ENCODE measurements at regions not wholly inside any gene's neighbourhood (a gene's known extent, or its start where the extent isn't known, plus 50 kb on each side); places are given as distances from the start of the nearest gene placed in this dataset.

DNA sequence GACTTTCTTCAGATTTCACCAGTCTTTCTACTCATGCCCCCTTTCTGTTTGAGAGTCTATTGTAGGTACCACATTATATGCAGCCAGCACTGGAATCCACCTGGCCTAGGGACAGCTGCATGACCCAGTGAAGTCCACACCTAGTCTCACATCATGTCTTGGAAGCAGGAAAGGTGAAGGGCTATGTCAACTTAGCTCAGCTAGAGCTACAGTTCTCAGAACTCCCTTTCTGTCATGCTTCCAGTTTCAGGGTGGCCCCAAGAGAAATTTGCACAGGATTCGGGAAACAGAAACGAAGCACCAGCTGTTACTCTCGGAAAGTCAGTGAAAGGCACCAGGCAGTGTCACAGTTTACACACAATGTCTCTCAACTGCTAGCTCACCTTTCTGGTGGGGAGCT is 51.6 kb upstream of the NLRP1 start:
- no peak overlapping the region for H3K4me3 ChIP-seq
- DNase-seq (ENCODE audit: low read depth in 1 of 2, low spot score in 1 of 2): no peak
- no peak overlapping the region for H3K27ac ChIP-seq
- TF ChIP-seq CTCF (IDR thresholded peaks at IDR 0.05; ENCODE audit: low read depth, low read length): no peak
- H3K36me3 ChIP-seq: no peaks in the 10 kb centered on the region
- H3K9me3 ChIP-seq (ENCODE audit: low read depth): no peaks in the 10 kb centered on the region
- no peaks in the 10 kb centered on the region for H3K4me1 ChIP-seq (ENCODE audit: low read depth)
- peaks cover 5% of the 10 kb centered on the region for H3K27me3 ChIP-seq

DNA sequence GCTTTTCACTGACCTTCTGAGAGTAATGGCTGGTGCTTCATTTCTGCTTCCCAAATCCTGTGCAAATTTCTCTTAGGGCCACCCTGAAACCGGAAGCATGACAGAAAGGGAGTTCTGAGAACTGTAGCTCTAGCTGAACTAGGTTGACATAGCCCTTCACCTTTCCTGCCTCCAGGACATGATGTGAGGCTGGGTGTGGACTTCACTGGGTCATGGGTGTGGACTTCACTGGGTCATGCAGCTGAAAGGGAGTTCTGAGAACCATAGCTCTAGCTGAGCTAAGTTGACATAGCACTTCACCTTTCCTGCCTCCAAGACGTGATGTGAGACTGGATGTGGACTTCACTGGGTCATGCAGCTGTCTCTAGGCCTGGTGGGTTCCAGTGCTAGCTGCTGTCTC is 54.3 kb upstream of the NLRP1 start:
- no peak for DNase-seq (ENCODE audit: low read depth in 1 of 2, low spot score in 1 of 2)
- Histone ChIP-seq H3K27ac (no peak overlapping the region), H3K9me3 (ENCODE audit: low read depth) (no peaks in the 10 kb centered on the region), H3K4me1 (ENCODE audit: low read depth) (no peaks in the 10 kb centered on the region), H3K4me3 (no peak overlapping the region), H3K36me3 (no peaks in the 10 kb centered on the region), H3K27me3 (peaks cover 5% of the 10 kb centered on the region)
- no peak for TF ChIP-seq CTCF (IDR thresholded peaks at IDR 0.05; ENCODE audit: low read depth, low read length)

GRCh38 chr17:5640726-5641125 is 56.4 kb upstream of the NLRP1 start:
- no peak for DNase-seq (ENCODE audit: low read depth in 1 of 2, low spot score in 1 of 2)
- Histone ChIP-seq H3K27me3 (peaks cover 5% of the 10 kb centered on the region), H3K4me3 (no peak overlapping the region), H3K27ac (no peak overlapping the region), H3K4me1 (ENCODE audit: low read depth) (no peaks in the 10 kb centered on the region), H3K36me3 (no peaks in the 10 kb centered on the region), H3K9me3 (ENCODE audit: low read depth) (no peaks in the 10 kb centered on the region)
- no peak for TF ChIP-seq CTCF (IDR thresholded peaks at IDR 0.05; ENCODE audit: low read depth, low read length)

DNA sequence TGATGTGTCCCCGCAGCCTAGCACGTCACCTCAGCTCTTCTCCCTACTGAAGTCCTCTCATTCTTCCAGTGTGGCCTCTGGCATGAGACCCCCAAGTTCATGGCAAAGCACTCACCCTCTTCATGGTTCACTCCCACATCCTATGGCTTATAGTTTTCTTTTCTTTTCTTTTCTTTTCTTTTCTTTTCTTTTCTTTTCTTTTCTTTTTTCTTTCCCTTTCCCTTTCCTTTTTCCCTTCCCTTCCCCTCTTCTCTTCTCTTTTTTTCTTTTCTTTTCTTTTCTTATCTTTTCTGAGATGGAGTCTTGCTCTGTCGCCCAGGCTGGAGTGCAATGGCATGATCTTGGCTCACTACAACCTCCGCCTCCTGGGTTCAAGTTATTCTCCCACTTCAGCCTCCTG is 58.4 kb upstream of the NLRP1 start:
- Histone ChIP-seq H3K27ac (no peak overlapping the region), H3K4me3 (no peak overlapping the region), H3K9me3 (ENCODE audit: low read depth) (no peaks in the 10 kb centered on the region)

DNA sequence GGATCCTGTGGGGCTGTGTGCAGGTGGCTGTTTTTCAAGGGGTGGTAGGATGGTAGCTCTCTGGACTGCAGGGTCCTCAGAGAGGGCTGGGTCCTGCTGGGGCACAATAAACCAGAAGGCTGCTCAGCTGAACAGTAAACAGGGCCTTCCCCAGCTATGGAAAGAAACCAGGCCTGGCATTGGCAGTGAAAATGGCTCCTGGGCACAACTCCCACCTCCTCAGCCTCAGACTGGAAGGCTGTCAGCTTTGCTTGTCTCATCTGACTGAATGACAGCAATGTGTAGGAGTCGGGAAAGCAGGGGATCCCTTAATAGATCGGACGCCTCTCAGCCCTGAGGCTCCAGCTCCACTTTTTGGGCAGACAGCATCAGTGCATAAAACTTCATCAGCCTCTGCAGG is 59.8 kb upstream of the NLRP1 start:
- Histone ChIP-seq H3K27me3 (no peaks in the 10 kb centered on the region), H3K4me3 (no peak overlapping the region), H3K9me3 (ENCODE audit: low read depth) (no peaks in the 10 kb centered on the region), H3K4me1 (ENCODE audit: low read depth) (no peaks in the 10 kb centered on the region), H3K27ac (no peak overlapping the region), H3K36me3 (no peaks in the 10 kb centered on the region)
- no peak for DNase-seq (ENCODE audit: low read depth in 1 of 2, low spot score in 1 of 2)
- no peak for TF ChIP-seq CTCF (IDR thresholded peaks at IDR 0.05; ENCODE audit: low read depth, low read length)

More for the DNA sequence above, 58.4 kb upstream of the NLRP1 start:
- Histone ChIP-seq H3K27me3 (peaks cover 2% of the 10 kb centered on the region), H3K4me1 (ENCODE audit: low read depth) (no peaks in the 10 kb centered on the region), H3K36me3 (no peaks in the 10 kb centered on the region)
- no peak for TF ChIP-seq CTCF (IDR thresholded peaks at IDR 0.05; ENCODE audit: low read depth, low read length)
- DNase-seq (ENCODE audit: low read depth in 1 of 2, low spot score in 1 of 2): no peak

DNA sequence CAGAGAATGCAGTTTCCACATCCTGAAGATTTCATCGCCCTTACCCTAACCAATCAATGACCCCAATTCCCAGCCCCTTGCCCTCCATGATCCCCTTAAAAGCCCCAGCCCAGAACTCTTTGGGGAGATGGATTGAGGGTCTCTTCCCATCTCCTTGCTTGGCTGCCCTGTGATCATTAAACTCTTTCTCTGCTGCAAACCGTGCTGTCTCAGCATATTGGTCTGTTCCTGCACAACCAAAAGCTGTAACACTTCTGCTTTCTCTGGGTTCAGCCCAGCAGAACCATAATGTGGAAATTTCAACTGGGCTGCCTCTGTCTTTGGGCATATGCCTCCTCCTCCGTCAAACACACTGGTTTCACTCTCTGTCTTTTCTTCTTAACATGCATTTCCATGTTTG is 67.0 kb upstream of the NLRP1 start:
- no peak for DNase-seq (ENCODE audit: low read depth in 1 of 2, low spot score in 1 of 2)
- Histone ChIP-seq H3K36me3 (no peaks in the 10 kb centered on the region), H3K4me3 (no peak overlapping the region), H3K27ac (no peak overlapping the region), H3K4me1 (ENCODE audit: low read depth) (no peaks in the 10 kb centered on the region), H3K27me3 (no peaks in the 10 kb centered on the region), H3K9me3 (ENCODE audit: low read depth) (no peaks in the 10 kb centered on the region)
- TF ChIP-seq CTCF (IDR thresholded peaks at IDR 0.05; ENCODE audit: low read depth, low read length): no peak
